IPS-18c (cell line): ENCODE measurements at regions not wholly inside any gene's neighbourhood (a gene's known extent, or its start where the extent isn't known, plus 50 kb on each side); places are given as distances from the start of the nearest gene placed in this dataset.
"Not testable (repeated sequence)": the region's sequence is repeated elsewhere in the genome, so short reads cannot be mapped to it uniquely, and the experiment has no call there.

ENCODE experiments used
- H3K4me3 ChIP-seq: 2 replicates; pipeline ENCODE4 v1.7.0; 2013; ENCODE audit warnings: low read depth, mild to moderate bottlenecking, low read length, moderate library complexity; ENCODE audit not compliant: insufficient read depth
- H3K9me3 ChIP-seq: one replicate; pipeline ENCODE4 v1.6.1; 2013; ENCODE audit warnings: mild to moderate bottlenecking, low read length, moderate library complexity; ENCODE audit not compliant: control insufficient read depth, insufficient read depth

GRCh38 chr11:28956446-28956845, 848.3 kb downstream of the METTL15 start:
- no peak overlapping the region for H3K4me3 ChIP-seq
- H3K9me3 ChIP-seq: no peaks in the 10 kb centered on the region

DNA sequence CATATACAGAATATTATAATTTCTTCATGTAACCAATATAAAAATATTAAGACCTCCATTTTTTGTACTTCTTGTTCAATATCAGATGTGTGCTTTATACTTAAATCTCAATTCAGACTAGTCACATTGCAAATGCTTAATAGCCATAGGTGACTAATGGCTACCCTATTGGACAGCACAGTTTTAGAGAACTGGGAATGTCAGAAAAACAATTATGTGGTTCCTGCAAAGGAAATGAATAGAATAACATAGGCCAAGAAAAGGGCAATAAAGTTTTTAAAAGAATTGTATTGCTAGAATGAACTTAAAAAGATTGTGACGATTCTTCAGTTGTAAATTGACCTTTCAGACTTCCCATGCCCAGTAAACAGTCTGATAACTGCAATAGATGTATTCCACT, 843.0 kb downstream of the METTL15 start:
- H3K4me3 ChIP-seq: no peak overlapping the region
- H3K9me3 ChIP-seq: no peaks in the 10 kb centered on the region

GRCh38 chr11:28939381-28939780, 831.2 kb downstream of the METTL15 start:
- Histone ChIP-seq H3K4me3 (no peak overlapping the region), H3K9me3 (no peaks in the 10 kb centered on the region)

DNA sequence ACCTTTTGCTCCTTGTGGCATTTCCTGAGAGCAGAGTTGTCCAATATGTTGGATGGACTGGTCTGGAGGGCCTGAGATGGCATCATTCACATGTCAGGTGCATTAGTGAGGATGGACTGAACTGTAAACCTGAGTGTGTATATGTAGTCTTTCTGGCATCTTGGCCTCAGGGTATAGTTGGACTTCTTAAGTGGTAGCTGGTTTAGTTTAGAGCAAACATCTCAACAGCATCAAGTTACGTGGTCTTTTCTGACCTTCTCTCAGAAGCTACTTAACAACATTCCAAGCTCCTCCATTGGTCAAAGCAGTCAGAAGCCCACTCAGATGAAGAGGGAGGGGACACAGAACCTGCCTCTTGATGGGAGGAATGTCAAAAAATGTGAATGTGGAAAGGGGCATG, 829.9 kb downstream of the METTL15 start:
- Histone ChIP-seq H3K9me3 (no peaks in the 10 kb centered on the region), H3K4me3 (no peak overlapping the region)

GRCh38 chr11:28932940-28933339, 824.8 kb downstream of the METTL15 start:
- Histone ChIP-seq H3K9me3 (no peaks in the 10 kb centered on the region), H3K4me3 (no peak overlapping the region)

GRCh38 chr11:28924004-28924403, 815.8 kb downstream of the METTL15 start:
- no peaks in the 10 kb centered on the region for H3K9me3 ChIP-seq
- H3K4me3 ChIP-seq: no peak overlapping the region

GRCh38 chr11:28922386-28922981, 814.3 kb downstream of the METTL15 start:
- no peak overlapping the region for H3K4me3 ChIP-seq
- no peaks in the 10 kb centered on the region for H3K9me3 ChIP-seq

- H3K4me3 ChIP-seq: no peak overlapping the region
- H3K9me3 ChIP-seq: no peaks in the 10 kb centered on the region
Observed at GRCh38 chr11:28919194-28919593, 811.0 kb downstream of the METTL15 start.

DNA sequence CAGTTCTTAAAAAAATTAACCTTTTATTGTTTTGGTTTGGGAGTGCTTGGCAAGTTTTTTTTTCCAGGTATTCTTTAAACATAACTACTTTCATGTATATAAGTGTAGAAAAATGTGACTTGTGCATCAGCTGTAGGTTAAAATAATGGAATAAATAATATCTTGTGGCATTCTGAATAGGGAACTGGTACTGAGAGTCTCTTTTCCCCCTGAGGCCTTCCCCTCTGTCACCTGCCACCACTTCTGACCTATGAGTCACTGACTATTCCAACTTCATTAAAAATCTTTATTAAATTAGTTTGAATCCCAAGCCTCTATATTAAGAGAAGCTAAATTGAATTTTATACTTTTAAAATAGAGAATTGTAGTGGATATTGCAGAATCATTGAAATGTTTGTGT, 805.7 kb downstream of the METTL15 start:
- Histone ChIP-seq H3K4me3 (no peak overlapping the region), H3K9me3 (no peaks in the 10 kb centered on the region)

- no peak overlapping the region for H3K4me3 ChIP-seq
- no peaks in the 10 kb centered on the region for H3K9me3 ChIP-seq
Observed at GRCh38 chr11:28911829-28912228, 803.6 kb downstream of the METTL15 start.

DNA sequence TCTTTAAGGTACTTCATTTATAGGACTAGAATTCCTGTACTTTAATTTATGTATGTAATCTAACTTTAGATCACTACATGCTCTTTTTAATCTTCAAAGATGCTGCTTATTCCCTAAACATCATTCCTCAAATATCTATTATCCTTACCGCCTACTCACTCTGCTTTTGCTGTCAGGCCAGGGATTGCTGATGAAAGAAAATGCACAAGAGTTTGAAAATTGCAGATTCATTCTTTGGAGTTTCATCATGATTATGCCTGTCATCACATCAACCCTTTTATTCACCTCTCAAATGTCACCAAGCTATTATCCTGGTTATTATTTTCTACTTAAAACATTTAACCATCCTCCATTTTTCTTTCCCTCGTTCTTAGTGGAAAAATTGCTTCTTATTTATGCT, 802.7 kb downstream of the METTL15 start:
- Histone ChIP-seq H3K4me3 (no peak overlapping the region), H3K9me3 (no peaks in the 10 kb centered on the region)

DNA sequence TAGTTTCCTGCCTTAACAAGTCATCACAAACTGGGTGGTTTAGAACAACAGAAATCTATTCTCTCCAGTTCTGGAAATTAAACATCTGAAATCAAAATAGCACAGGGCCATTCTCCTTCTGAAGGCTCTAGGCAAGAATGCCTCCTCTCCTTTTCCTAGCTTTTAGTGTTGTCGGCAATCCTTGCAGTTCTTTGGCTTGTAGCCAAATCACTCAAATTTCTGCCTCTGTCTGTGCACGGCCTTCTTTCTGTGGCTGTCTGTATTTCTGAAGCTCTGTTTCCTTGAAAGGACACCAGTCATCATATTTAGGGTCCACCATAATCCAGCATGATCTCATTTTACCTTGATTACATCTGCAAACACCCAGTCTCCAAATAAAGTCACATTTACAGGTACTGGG, 795.5 kb downstream of the METTL15 start:
- no peak overlapping the region for H3K4me3 ChIP-seq
- no peaks in the 10 kb centered on the region for H3K9me3 ChIP-seq

GRCh38 chr11:28900427-28900826, 792.2 kb downstream of the METTL15 start:
- Histone ChIP-seq H3K9me3 (no peaks in the 10 kb centered on the region), H3K4me3 (no peak overlapping the region)

DNA sequence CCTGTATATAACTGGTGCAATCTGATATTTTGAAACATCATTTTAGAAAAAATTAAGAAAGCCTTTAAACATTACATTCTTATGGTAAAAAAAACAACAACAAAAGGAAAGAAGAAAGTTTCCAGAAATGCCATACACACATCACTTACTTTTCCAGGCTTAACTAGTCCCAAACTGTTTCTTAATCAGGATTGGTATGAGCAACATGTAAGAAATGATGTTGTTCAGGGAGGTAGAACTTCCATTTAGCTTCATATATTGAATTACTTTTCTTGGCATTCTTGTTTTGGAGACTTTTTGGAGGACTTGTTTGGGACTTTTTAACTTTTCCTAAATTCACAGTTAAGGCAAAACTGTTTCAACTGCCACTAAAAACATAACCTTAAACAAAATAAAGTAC, 791.5 kb downstream of the METTL15 start:
- H3K4me3 ChIP-seq: no peak overlapping the region

DNA sequence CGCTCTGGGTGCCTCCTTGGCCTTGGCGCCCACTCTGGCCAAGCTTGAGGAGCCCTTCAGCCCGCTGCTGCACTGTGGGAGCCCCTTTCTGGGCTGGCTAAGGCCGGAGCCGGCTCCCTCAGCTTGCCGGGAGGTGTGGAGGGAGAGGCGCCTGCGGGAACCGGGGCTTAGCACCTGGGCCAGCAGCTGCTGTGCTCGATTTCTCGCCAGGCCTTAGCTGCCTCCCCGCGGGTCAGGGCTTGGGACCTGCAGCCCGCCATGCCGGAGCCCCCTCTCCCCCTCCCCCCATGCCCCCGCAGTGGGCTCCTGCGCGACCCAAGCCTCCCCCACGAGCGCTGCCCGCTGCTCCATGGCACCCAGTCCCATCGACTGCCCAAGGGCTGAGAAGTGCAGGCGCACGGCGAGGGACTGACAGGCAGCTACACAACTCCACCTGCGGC, 782.4 kb downstream of the METTL15 start:
- not testable (repeated sequence) for H3K9me3 ChIP-seq, H3K4me3 ChIP-seq

More for the DNA sequence above, 791.5 kb downstream of the METTL15 start:
- H3K9me3 ChIP-seq: no peaks in the 10 kb centered on the region

DNA sequence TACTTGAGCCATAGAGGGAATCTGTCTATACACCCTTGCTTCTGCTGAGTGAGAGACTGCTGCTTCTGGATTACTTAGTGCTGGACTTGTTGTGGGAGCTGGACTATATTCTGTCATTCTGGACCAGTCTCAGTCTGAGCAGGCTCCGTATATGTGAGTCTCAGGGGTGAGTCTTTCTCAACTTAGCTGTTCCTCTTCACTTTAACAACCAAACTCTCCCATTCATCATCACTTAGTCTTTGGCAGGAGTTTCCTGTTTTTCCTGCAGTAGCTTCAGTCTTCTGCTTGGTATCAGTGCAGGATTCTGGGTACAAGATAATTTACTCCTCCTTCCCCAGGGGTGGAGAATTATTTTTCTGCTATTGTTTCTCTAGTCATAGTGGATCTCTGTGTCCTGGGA, 779.5 kb downstream of the METTL15 start:
- Histone ChIP-seq H3K4me3 (no peak overlapping the region), H3K9me3 (peaks cover 2% of the 10 kb centered on the region)

DNA sequence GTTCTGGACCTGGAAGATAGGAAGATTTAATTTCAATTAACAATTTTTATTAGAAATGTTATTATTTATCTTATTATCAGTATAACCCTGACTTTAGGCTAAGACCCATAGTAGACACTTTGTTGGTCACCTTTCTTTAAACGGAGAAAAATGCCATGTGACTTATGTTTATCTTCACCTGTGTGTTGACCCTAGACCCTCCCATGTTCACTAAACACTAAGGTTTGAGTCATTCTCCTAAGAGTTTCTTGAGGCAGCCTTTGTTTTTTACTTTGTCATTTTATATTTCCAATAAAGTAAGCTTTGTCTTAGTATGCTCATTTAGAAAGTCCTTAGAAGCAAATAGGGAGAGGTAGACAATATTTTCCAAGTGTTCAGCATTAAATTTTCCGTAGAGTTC, 771.7 kb downstream of the METTL15 start:
- H3K9me3 ChIP-seq: no peaks in the 10 kb centered on the region
- no peak overlapping the region for H3K4me3 ChIP-seq

- H3K9me3 ChIP-seq: no peaks in the 10 kb centered on the region
- H3K4me3 ChIP-seq: no peak overlapping the region
Observed at GRCh38 chr11:28878025-28878424, 769.8 kb downstream of the METTL15 start.

DNA sequence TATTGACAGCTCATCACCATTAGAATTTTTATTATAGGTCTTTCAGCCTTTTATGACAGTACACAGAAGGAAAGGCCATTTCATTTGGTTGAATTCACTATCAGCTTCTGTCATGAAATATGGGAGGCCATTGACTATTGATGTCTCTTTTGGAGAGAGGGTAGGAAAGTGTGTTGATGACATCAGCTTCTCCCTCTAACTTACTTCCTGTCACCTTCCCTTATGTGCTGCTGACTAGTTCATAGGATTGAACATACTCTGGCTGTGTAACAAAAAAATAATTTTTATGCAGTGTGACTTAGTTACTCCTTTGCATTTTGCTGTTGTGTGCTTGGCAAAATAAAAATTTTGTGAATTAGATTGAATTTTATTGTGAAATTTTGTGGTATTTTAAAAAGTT, 769.2 kb downstream of the METTL15 start:
- H3K9me3 ChIP-seq: no peaks in the 10 kb centered on the region
- no peak overlapping the region for H3K4me3 ChIP-seq
